Stimulated activated CD4-positive, alpha-beta T cell treated with anti-CD3 and anti-CD28 coated beads, Interleukin-2, amount 100 ng/mL, for 48 hours (primary cell): ENCODE measurements at regions not wholly inside any gene's neighbourhood (a gene's known extent, or its start where the extent isn't known, plus 50 kb on each side); places are given as distances from the start of the nearest gene placed in this dataset.

Experiments used
- DNase-seq, 2 donors: peaks; one replicate each; pipeline ENCODE4 v3.0.0-alpha.2; 2020

GRCh38 chr4:13316354-13316753 lies 167.8 kb downstream of the RAB28 start:
- no peak for DNase-seq

GRCh38 chr4:13313856-13314255 lies 170.3 kb downstream of the RAB28 start:
- no peak for DNase-seq

- DNase-seq = no peak
Observed at GRCh38 chr4:13312264-13312663, 171.9 kb downstream of the RAB28 start.

DNA sequence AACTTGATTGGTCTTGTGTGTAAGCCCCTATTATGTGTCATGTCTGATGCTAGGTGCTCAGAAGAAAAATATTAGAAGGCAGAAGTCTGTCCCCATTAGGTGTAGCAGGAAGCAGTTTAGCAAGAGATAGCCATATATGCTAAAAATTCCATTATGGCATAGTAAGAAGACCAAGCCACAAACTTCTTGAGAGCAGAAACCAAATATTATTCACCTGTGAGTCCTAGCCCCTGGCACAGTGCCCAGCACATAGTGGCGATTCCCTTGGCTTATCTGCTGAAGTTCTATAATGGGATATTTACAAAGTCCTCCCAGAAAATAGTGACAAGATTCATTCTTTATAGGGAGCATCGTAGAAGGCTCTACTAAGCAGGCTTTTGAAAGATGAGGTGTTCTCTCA lies 174.4 kb downstream of the RAB28 start:
- DNase-seq = no peak

GRCh38 chr4:13306356-13306755 lies 177.8 kb downstream of the RAB28 start:
- DNase-seq = no peak

DNA sequence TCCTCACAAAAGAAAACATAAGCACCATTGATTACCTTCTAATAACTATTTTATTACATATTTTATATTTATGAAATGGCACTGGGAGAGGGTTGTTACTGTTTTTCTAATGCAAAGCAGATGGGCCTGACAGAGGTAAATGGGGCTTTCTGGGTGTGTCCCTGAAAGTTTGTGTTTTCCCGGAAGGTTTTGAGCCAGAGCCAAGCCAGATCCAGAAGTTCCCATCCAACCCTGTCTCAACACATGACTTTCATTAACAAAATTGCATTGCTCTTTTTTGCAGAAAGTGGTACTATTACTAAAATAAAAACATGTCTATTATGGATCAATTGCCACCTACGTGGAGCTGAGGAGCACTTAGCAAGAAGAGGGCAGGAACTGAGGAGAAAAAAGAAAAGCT lies 181.3 kb downstream of the RAB28 start:
- no peak for DNase-seq

DNA sequence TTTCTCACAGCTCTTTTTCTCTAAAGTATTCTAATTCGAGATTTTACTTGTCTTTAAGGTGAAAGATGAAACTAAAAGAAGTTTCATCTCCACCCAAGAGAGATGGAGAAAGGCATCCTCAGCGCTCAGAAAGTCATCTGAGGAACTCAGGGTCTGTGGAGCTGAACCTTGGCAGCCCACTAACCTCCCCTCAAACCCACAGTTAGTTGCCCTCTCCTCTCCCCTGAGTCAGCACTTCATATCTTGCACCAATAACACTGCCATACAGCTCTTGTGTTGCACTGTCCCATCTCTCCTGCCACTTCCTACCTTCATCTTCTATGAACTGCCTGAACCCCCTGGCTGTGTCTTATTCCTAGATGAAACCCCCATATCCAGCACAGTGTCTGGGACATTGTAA lies 184.8 kb downstream of the RAB28 start:
- no peak for DNase-seq

- no peak for DNase-seq
Observed at GRCh38 chr4:13298655-13299054, 185.5 kb downstream of the RAB28 start.

DNA sequence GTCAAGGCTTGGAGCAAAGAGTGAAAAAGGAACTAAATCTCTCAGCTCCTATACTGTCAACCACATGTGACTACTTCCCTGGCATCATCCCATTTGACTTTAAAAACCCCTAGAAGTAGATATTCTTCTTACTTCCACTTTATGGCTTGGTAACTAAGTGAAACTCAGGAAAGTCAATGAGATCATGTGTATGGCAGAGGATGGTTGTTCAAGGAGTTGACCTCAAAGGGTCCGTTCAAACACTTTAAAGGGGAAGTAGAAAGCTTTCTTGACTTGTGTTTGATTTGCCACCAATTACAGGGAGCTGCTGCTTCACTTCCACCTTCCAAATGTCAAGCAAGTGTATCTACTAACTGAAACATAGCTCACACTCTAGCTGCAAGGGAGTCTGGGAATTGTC lies 187.2 kb downstream of the RAB28 start:
- no peak for DNase-seq

GRCh38 chr4:13294961-13295605 lies 189.1 kb downstream of the RAB28 start:
- DNase-seq = no peak

DNA sequence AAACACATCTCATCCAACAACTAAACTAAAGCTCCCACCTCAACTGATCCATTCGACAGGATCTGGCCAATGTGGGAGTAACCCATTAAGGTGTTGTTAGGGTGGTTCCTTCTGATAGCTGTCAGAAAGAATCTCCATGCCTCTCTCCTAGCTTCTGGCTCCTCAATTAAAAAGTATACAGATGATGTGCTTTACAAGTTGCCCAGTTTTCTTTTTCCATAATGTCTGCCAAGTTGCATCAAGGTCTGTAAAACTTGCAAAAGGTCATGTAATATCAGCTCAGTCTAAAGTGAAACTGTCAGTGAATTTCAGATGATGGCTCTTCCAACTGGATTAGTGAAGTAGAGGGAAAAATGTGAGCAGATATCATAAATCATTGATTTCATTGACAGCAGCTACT lies 191.8 kb downstream of the RAB28 start:
- no peak for DNase-seq

- DNase-seq = no peak
Observed at GRCh38 chr4:13289391-13289790, 194.7 kb downstream of the RAB28 start.

GRCh38 chr4:13285336-13285735 lies 198.8 kb downstream of the RAB28 start:
- DNase-seq = no peak

DNA sequence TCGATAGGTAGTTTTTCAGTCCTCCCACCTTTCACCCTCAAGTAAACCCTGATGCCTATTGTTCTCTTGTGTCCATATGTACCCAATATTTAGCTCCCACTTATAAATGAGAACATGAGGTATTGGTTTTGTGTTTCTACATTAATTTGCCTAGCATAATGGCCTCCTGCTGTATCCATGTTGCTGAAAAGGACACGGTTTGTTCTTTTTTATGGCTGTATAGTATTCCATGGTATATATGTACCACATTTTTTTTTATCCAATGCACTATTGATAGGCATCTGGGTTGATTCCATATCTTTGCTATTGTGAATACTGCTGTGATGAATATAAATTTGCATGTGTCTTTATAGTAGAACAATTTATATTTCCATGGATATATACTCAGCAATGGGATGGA lies 199.2 kb downstream of the RAB28 start:
- DNase-seq = no peak

- no peak for DNase-seq
Observed at GRCh38 chr4:13276357-13276756, 207.8 kb downstream of the RAB28 start.

DNA sequence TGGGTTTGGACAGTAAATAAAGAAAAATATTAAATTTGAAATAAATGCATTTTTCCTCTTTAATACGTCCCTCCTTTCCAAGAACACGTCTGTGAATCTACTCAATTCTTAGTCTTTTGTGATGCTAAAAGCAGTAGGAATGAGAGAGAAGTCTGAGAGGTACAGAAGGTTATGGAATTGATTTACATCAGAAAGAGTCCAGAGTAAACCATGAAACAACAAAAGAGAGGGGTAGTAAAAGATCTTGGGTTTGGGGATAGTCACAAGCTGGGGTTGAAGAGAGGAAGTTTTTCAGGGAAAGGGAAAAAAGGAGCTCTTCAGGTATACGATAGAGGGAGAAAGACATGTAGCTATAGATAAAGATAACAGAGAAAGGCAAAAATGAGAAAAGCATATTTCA lies 215.4 kb downstream of the RAB28 start:
- DNase-seq = no peak

- DNase-seq = no peak
Observed at GRCh38 chr4:13268165-13268564, 216.0 kb downstream of the RAB28 start.

DNA sequence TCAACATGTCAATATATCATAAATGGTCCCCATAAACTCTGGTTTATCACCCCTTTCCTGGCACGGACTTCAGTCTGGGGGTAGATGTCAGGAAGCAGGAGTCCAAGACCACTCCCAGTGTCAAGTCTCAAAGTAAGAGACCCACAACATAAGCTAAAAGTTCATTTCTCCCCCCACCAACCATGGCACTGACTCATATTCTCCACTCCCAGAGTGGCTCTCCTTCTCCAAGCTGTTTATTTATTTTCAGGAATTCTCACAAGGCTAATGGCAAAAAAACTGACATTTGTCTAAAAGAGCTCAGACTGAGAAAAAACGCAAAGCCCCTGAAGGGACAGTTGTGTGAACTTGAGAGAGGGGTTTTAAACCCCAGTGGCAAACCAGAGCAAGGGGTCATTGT lies 217.0 kb downstream of the RAB28 start:
- DNase-seq = no peak

- DNase-seq = no peak
Observed at GRCh38 chr4:13266687-13267086, 217.5 kb downstream of the RAB28 start.

GRCh38 chr4:13263967-13264525 lies 220.1 kb downstream of the RAB28 start:
- DNase-seq = no peak

DNA sequence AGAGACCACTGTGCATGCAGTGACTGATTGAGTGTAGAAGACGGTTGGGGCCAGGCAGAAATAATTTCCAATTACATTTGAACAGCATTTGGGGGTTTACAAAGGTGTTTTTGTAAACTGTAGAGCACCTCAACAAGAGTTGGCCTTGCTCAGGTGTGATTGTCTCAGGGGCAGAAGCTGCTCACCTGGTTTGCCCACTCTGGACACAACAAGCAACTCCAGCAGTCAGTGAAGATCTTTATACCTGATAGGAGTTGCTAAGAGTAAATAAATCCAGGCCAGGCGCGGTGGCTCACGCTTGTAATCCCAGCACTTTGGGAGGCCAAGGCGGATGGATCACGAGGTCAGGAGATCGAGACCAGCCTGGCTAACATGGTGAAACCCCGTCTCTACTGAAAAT lies 221.3 kb downstream of the RAB28 start:
- DNase-seq = no peak

- DNase-seq = no peak
Observed at GRCh38 chr4:13261486-13262257, 222.5 kb downstream of the RAB28 start.

- DNase-seq = no peak
Observed at GRCh38 chr4:13260513-13260912, 223.6 kb downstream of the RAB28 start.

- no peak for DNase-seq
Observed at GRCh38 chr4:13250263-13250662, 233.9 kb downstream of the RAB28 start.
